NB4 (cell line): ENCODE measurements at regions not wholly inside any gene's neighbourhood (a gene's known extent, or its start where the extent isn't known, plus 50 kb on each side); places are given as distances from the start of the nearest gene placed in this dataset.

Source experiments
- DNase-seq: peaks from one replicate; pipeline ENCODE4 v3.0.0; 2010; ENCODE audit warnings: low read depth
- H3K4me3 ChIP-seq: one replicate; pipeline ENCODE4 v1.5.1; 2011; ENCODE audit warnings: mild to moderate bottlenecking, low read depth, low read length, moderate library complexity
- CTCF ChIP-seq: IDR thresholded peaks from one replicate; pipeline ENCODE4 v1.5.1; 2012; ENCODE audit warnings: low read depth, low read length
- MYC ChIP-seq: IDR thresholded peaks from 2 replicates; pipeline ENCODE4 v1.6.1; 2011; ENCODE audit warnings: low read depth, low read length
- POLR2A ChIP-seq: IDR thresholded peaks from 2 replicates; pipeline ENCODE4 v1.6.1; 2011; ENCODE audit warnings: mild to moderate bottlenecking; ENCODE audit not compliant: insufficient read length; ENCODE audit errors: extremely low read depth
- TF ChIP-seq, protein P1 (sequence below): IDR thresholded peaks from 2 replicates; pipeline ENCODE4 v1.6.1; 2011; ENCODE audit warnings: low read depth, low read length

- DNase-seq, result no peak
- H3K4me3 ChIP-seq, result no peak overlapping the region
- TF ChIP-seq MYC (no peak), CTCF (no peak)
Measured at GRCh38 chr20:23267909-23268308, 82.7 kb upstream of the NXT1 start.

DNA sequence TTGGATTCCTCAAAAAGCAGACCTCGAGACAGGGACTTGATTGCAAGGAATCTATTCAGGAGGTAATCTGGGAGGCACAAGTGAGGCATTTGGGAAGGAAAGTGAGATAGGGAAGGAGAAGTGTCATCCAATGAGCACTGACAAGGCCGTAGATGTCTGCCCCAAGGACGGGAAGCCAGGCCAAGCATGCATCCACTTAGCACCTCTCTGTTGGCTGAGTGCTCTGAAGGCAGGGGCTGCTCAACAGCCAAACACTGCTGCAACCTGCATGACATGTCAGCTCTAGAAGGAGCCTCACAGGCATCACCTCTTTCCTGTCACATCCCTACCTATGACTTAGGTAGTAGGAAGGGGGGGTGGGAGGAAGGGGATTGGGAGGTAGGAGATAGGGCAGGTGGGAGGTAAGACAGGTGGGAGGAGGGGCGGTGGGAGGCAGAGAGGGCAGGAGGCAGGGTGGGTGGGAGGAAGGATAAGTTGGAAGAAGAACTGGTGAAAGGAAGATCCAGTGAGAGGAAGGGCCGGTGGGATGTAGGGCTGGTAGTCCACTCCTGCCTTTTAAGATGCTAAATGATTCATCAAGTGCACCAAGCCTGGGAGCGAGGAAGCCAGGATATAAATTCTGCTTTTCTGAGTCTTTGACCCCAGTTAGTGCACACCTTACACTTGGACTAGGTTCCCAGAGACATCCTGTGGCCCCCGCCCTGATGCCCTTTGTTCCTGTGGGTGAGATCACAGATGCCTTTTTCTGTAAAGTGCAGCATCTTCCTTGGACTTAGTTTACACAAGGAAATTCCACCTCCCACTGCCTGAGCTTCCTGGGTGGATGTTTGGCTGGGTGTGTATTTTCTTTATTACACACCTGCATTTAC lies 83.8 kb upstream of the NXT1 start:
- DNase-seq, result no peak
- TF ChIP-seq POLR2A (no peak), CTCF (no peak), MYC (no peak)
- TF ChIP-seq, protein P1, sequence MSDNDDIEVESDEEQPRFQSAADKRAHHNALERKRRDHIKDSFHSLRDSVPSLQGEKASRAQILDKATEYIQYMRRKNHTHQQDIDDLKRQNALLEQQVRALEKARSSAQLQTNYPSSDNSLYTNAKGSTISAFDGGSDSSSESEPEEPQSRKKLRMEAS, result no peak
- H3K4me3 ChIP-seq, result no peak overlapping the region

DNA sequence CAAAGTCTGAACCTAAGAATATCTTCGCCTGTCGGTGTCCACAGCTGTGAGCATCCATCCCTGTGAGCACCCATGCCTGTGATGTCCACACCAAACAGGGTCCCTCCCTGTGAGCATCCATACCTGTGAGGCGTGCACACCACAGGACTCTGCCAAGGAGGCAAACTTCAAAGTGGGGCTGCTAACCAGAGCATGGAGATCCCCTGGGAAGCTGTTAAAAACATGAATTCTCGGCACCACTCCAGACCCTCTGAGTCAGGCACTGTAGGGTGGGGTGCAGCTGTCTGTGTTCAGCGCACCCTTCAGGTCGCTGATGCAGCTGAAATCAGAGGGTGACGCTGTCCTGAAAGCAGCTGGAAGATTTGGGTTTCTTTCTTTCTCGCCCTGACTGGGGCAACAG lies 85.4 kb upstream of the NXT1 start:
- DNase-seq, result no peak
- no peak overlapping the region for H3K4me3 ChIP-seq
- TF ChIP-seq CTCF, result no peak
- TF ChIP-seq, protein P1, result no peak
- TF ChIP-seq POLR2A, result no peak
- no peak for TF ChIP-seq MYC

DNA sequence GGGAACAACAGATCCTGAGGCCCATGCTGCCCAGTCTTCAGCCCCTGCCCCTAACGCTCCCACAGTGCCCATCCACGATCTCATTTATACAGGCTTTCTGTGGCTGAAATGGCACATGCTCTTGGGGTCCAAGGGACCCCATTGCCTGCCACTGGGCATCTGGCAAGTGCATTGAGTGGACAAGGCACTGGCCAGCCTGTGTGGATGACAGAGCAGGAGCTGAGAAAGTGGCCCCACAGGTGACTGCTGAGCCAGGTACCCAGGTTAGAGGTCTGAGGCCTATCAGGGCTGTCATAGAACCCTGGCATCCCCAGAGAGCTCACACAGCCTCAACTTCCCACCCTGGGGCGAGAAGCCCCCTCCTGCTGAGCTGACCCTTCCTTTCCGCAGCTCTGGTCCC lies 86.0 kb upstream of the NXT1 start:
- no peak for TF ChIP-seq POLR2A
- TF ChIP-seq CTCF, result no peak
- no peak for TF ChIP-seq MYC
- TF ChIP-seq, protein P1, result no peak
- no peak for DNase-seq
- no peak overlapping the region for H3K4me3 ChIP-seq

DNA sequence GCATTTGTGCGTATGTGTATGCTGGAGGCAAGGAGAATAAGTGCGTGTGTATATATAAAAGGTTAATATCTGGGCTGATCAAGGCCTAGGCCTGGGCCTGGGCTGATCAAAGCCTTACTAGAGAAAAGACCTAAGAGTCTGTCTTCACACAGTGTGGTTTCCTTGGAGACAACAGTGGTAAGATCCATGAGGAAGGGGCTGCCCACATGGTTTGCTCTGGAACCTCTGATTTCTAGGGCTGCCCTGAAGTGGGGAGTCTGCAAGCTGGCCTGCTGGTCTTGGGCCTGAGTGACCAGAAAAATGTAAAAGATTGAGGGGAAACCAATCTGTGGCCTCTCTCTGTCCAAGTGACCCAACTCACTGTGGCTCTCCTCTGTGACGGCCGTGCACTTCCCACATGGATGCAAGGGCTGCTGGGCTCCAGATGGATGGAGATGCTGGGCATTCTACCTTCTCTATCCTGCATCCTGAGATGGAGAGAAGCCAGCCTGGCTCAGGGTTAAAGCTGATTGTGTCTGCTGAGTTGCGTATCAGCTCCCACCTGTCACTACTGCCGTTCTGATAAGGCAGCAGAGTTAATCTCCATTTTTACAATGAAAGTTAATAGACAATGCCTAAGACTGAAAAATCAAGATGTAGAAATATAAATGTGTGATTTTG lies 90.3 kb upstream of the NXT1 start:
- DNase-seq, result no peak
- TF ChIP-seq CTCF, result no peak
- no peak for TF ChIP-seq POLR2A
- TF ChIP-seq, protein P1, result no peak
- no peak for TF ChIP-seq MYC
- no peak overlapping the region for H3K4me3 ChIP-seq

- no peak for TF ChIP-seq MYC
- TF ChIP-seq CTCF, result no peak
- no peak overlapping the region for H3K4me3 ChIP-seq
- DNase-seq, result no peak
Measured at GRCh38 chr20:23258747-23259121, 91.9 kb upstream of the NXT1 start.
